GM08714 (cell line): ENCODE measurements at regions not wholly inside any gene's neighbourhood (a gene's known extent, or its start where the extent isn't known, plus 50 kb on each side); places are given as distances from the start of the nearest gene placed in this dataset.
"Not testable (repeated sequence)": the region's sequence is repeated elsewhere in the genome, so short reads cannot be mapped to it uniquely, and the experiment has no call there.

Experiments used
- H3K4me3 ChIP-seq: fragments of 200-500 bp; sonication (Bioruptor generic); 2 replicates; pipeline ENCODE4 v1.5.1; 2014; ENCODE audit warnings: mild to moderate bottlenecking, low read length, inconsistent platforms
- ZNF274 ChIP-seq: IDR thresholded peaks from 2 replicates; pipeline ENCODE4 v1.6.1; 2012; ENCODE audit warnings: mild to moderate bottlenecking, low read depth, low read length

DNA sequence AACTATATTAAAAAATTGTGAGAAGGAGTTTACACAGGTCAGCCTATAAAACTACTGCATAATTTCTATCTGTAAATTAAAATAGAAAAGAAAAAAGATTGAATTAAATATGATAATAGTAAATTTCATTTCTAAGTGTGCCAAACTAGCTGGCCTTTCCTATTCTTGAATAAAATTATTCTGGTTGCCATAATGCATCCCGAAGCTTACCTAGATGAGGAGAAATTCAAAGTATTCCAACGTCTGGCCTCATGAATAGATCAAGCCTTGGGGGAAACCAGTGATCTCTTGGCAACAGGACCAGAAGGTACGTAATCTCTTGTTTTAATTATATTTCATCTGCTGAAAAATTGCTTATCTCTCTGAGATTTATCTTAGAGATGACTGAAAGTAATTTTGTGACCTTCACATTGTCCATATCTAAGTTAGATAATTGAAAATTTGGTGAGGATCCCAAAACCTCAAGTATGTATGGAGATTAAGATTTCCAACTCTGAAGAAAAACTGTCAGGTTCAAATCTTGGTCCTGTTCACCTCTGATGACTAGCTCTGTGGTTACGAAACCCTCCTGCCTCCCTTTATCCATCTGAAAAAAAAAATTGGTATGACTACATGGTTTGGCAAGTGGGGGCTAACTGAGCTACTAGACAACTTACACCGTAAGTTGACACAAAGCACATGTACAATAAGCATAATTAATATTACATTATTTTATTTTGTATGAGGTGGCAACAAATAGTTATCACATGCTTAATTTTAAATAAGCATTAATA lies 891.4 kb upstream of the ADAMTS5 start:
- not testable (repeated sequence) for H3K4me3 ChIP-seq

DNA sequence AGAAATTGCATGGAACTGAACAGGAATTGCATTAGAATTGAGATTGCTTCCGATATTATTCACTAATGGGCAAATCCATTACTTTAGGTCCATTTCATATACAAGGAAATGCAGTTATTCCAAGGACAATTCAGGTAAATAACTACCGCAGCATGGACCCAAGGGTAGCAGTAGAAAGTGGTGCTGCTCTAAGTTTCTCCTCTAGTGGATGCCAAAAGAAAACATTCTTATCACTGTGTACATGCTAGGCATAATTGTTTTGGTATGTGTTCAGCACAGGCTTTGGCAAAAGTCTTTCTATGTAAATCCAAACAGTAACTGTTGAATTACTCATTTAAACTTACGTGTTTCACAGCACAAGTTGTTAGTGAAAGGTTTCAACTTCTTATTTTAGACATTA lies 890.1 kb upstream of the ADAMTS5 start:
- H3K4me3 ChIP-seq, result not testable (repeated sequence)

DNA sequence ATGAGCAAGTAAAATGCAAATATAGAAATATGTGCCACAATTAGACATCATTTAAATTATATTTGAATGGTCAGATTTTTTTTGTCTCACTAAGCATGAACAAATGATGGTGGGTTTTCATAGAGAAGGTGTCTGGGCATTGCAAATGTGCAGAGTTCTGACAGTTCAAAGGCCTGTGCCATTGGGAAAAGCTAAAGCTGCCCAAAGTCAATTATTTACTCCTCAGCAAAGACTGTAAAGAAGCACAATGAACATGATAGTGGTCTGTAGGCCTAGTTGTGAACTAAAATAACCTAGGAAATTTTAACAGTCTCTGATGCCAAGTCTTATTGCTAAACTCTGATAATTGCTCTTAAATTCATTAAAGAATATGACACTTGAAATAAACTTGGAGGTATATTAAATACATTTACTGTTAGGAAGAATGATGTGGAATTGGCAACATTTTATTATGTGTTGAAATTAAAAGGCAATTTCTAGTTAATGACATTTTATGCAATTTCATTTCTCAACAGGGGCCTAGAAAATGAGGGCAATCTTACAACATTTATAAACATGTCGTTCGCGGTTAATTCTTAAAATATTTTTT lies 874.3 kb upstream of the ADAMTS5 start:
- TF ChIP-seq ZNF274, result no peak
- no peak overlapping the region for H3K4me3 ChIP-seq

DNA sequence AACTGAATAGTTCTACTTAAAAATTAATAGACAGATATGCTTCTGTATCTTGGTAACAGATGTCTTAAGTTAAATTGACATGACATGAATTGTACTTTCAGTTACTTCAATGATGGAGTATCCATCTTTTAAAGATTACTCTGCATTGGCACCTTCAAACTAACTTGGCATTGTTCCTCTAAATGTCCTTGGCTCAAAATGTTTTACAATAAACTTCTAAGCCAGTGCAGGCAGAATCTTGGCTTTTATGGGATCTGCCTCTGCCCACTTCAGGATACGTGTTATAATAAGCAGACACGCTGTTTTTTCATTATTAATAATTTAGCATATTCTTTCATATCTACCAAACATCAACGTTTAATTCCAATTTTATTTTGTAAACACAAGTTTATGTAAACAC lies 873.4 kb upstream of the ADAMTS5 start:
- H3K4me3 ChIP-seq, result no peak overlapping the region
- no peak for TF ChIP-seq ZNF274

DNA sequence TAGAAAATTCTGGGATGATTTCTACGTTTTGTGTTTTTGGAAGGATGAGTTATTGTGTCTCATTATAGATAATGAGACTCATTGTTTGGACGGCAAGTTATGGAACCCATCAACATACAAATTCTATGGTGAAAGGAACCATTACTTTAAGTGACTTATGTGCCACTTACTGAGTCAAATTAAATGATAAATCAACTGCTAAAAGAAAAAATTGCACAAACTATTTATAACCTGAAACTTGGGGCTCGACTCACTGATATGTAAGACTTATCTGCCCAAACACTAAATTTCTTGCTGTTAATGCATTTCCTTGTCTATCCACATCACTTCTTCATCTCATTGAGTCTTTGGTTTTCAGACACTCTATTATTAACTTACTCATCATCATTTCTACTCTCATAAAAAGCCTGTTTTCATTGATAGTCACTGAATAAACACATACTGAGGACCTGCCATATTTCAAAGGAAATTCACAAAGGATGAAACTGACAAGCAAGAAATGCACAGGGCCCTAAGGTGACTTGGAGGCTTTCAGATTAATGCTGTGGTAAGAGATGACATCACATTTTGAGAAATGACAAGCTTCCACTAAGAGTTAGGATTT lies 872.7 kb upstream of the ADAMTS5 start:
- no peak for TF ChIP-seq ZNF274

DNA sequence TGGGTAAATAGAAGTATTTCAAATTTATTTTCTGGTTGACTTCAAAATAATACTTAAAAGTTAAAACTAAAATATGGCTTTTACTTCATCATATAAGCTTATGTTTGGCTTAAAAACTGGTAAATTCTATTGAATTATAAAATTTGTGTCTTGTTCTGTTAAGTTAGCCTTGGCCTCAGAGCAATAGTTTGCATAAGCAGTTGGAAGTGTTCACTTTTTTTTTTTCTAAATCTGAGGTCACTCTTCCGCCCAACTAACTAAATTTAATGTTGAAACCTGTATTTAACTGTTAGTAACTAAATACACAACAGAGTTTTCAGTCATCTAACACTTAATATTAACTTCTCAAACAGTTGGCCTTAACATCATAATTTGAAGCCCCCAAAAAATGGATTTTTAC lies 871.7 kb upstream of the ADAMTS5 start:
- TF ChIP-seq ZNF274, result no peak
- H3K4me3 ChIP-seq, result no peak overlapping the region

More for the DNA sequence above, 872.7 kb upstream of the ADAMTS5 start:
- H3K4me3 ChIP-seq, result no peak overlapping the region

DNA sequence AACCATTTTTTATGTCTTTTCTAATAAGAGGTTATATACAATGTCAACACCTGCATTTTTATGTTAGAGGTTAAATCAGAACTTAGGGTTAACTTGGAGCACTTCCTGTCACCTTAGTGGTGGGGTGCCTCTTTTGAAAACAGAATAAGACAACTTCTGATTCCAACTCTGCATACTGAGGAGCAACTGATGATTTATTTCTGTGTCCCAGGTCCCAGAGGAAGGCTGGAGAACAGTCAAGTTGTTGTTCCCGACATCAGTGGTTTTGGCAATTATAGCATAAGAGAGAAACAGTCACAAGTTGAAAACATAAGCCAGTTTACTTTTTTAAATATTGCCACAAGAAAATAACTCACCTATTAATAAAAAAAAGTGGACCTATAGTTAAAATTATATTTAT lies 871.0 kb upstream of the ADAMTS5 start:
- no peak for TF ChIP-seq ZNF274
- no peak overlapping the region for H3K4me3 ChIP-seq

DNA sequence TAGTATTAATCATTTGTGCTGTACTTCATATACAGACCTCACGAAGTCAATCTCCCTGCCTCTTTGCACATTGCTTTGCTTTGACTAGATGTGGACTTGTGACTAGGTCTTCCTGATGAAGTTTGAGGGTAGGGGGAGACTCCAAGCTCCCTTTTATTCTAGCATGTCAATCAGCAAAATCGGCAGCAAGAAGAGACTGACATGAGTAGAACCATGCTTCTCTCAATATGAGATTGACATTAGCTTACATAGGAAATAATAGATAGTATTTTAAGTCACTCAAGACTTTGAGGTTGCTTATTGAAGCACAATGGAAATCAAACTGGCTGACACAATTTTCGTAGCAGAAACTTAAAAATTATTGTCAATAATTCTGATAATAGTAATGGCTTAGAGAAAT lies 866.4 kb upstream of the ADAMTS5 start:
- no peak overlapping the region for H3K4me3 ChIP-seq
- no peak for TF ChIP-seq ZNF274

DNA sequence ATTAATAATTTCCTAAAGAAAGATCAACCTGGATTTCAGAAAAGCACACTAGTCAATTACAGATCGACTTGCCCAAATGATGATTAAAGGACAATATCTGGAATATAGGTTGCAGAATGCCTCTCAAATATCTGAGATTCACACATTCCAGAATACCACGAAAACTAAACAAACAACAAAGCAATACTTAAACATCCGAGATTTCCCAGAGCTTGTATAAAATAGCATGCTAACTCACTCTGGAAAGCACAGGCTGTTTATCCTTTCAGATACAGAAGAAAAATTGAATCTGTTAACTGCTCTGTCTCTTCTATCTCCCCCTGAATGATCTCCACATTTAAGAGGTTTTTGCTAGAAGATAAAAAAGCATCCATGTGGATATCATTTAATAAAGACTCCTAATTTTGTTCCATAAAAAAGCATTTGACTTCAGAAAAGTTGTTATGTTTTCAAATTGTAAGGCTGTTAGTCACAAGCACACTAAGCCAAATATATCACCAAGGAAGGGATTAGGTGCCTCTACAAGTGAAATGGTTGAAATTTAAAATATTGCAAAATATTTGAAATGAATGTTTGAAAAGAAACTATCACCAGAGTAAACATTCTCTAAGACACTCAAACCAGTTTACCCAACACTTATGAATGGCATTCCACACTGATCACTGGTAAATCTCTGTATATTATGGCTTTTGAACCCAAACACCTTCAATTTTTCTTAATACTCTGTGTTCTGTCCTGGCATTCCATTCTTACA lies 865.1 kb upstream of the ADAMTS5 start:
- no peak overlapping the region for H3K4me3 ChIP-seq
- no peak for TF ChIP-seq ZNF274

DNA sequence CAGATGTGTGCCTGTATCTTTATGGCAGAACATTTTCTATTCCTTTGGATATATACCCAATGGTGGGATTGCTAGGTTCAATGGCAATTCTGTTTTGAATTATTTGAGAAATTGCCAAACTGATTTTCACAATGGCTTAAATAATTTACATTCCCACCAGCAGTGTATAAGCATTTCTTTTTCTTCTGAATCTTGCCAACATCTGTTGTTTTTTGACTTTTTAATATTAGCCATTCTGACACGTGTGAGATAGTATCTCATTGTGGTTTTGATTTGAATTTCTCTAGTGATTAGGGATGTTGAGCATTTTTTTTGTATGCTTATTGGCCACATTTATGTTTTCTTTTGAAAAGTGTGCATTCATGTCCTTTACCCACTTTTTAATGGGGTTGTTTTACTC lies 864.3 kb upstream of the ADAMTS5 start:
- no peak overlapping the region for H3K4me3 ChIP-seq
- TF ChIP-seq ZNF274, result no peak

DNA sequence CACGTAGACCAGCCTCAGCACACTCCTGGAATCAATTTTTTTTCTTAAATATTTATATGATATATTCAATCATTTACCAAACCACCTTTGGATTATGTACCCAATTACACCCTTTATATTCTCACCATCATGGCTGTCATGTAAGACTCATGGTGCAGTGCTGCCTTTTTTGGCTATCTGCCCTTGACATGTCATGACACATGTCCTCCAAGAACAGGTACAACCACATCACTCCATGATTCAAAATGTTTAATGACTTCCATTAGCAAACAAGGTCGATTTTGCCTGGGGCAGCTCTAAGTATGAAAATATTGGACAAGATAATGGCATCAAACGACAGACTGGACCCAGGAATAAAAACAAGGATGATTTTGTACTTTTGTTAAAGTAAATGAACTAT lies 861.1 kb upstream of the ADAMTS5 start:
- TF ChIP-seq ZNF274, result no peak
- no peak overlapping the region for H3K4me3 ChIP-seq

DNA sequence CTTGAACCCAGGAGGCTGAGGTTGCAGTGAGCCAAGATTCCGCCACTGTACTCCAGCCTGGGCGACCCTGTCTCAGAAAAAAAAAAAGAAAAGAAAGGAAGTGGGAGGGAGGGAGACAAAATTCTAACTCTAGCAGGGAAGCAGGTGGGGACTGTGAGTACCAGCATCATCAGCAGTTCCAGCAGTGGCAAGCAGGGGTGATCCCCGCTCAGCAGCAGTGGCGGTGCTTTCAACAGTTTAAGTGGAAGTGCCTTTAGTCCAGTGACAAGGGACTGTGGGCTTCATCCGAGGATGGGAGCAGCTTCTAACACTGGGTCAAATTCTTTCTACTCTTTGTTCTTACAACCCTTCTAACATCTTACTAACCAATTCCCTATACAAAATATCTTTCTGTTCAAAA lies 858.1 kb upstream of the ADAMTS5 start:
- TF ChIP-seq ZNF274, result no peak
- H3K4me3 ChIP-seq, result no peak overlapping the region

DNA sequence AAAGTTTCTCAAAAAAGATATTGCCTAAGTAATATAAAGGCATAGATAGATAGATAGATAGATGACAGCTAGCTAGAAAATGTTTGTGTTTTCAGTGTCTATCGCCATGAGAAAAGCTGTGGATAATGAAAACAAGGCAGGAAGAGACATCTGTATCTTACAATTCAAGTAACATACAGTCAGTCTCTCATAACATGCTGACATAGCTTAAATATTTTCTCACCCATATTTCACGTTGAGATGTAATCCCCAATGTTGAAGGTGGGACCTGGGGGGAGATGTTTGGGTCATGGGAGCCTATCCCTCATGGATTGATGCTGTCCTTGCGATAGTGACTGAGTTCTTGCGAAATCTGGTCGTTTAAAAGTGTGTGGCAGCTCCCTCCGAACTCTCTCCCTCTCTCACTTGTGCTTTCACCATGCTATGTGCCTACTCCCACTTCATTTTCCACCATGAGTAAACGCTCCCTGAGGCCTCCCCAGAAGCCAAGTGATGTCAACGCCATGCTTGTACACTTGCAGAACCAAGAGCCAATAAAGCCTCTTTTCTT lies 856.8 kb upstream of the ADAMTS5 start:
- TF ChIP-seq ZNF274, result no peak
- no peak overlapping the region for H3K4me3 ChIP-seq

DNA sequence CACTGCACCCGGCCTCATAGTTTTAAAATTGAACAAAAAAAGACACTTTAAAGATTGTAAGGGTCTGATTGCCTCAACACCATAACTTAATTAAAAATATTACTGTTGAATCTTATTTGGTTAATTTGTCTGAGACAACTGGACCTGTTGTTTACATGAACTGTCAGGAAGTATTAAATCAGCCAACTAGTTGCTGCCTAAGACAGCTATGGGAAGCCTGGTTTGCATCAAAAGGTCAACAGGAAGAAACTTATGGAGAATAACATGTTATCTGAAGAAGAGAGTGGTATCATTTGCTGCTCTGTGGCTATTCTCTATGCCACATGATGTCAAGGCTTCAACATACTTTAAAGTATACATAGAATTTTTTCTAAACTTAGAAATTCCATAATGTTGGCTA lies 853.5 kb upstream of the ADAMTS5 start:
- TF ChIP-seq ZNF274, result no peak
- H3K4me3 ChIP-seq, result no peak overlapping the region

DNA sequence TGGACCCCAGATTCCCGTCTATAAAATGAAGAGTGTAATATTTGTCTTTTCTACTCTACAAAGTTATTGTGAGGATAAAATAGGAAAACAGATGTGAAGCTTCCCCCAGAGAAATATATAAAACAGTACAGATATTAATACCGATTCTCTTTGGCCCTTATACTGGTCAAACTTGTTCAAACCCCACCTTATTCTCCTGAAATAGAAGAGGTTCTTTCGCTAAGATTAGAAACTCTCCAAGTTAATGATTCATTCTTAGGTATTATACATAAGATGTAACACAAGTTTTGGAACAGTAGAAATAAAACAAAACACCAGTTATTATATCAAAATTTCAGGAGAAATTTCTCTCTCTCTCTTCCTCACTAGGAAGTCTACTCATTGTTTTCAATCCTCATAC lies 852.4 kb upstream of the ADAMTS5 start:
- no peak for TF ChIP-seq ZNF274
- no peak overlapping the region for H3K4me3 ChIP-seq

DNA sequence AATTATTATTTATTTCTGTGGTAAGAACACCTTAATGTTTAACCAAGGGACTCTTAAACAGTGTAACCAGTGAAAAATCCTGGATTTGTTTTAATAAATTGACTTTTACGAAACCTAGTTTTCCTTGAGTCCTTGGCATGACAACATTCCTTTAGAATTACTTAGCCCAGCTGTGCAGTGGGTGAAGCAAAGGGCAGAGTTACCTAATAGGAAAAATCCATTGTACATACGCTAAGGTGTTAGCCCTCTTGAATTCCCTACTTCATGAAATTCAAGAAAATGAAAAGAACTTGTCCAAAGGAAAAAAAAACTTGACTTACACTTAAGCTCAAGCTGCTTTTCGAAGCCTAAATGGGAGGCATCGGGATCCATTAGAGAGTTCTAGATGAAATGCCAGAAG lies 852.0 kb upstream of the ADAMTS5 start:
- no peak overlapping the region for H3K4me3 ChIP-seq
- no peak for TF ChIP-seq ZNF274
